Cardiac muscle cell (in vitro differentiated cells and primary cell): ENCODE measurements at regions not wholly inside any gene's neighbourhood (a gene's known extent, or its start where the extent isn't known, plus 50 kb on each side); places are given as distances from the start of the nearest gene placed in this dataset.

Experiments
- DNase-seq, 2 donors: peaks; one replicate each; pipeline versions ENCODE4 v3.0.0 to v3.0.0-alpha.2; 2010 to 2017; ENCODE audit warnings: low read depth in 1 of 2, low spot score in 1 of 2
- H3K27ac ChIP-seq: fragments of 200-600 bp; sonication (generic); 2 replicates; pipeline ENCODE4 v1.5.1; 2016
- H3K27me3 ChIP-seq: fragments of 200-600 bp; sonication (generic); 2 replicates; pipeline ENCODE4 v1.6.0; 2016; ENCODE audit warnings: control low read depth
- H3K36me3 ChIP-seq: fragments of 200-600 bp; sonication (generic); 2 replicates; pipeline ENCODE4 v1.5.1; 2016; ENCODE audit warnings: control low read depth
- H3K4me1 ChIP-seq: fragments of 200-600 bp; sonication (generic); 2 replicates; pipeline ENCODE4 v1.8.1; 2017; ENCODE audit warnings: low read depth, mild to moderate bottlenecking, mixed run types
- H3K4me3 ChIP-seq: fragments of 200-600 bp; sonication (generic); 2 replicates; pipeline ENCODE4 v1.5.1; 2016; ENCODE audit warnings: mild to moderate bottlenecking
- H3K9me3 ChIP-seq: fragments of 200-600 bp; sonication (generic); 2 replicates; pipeline ENCODE4 v1.5.1; 2017; ENCODE audit warnings: low read depth, mild to moderate bottlenecking, control low read depth
- CTCF ChIP-seq: IDR thresholded peaks from 2 replicates; pipeline ENCODE4 v1.5.1; 2012; ENCODE audit warnings: low read depth, mild to moderate bottlenecking, low read length

- no peak for DNase-seq
- TF ChIP-seq CTCF = no peak
- Histone ChIP-seq H3K36me3 (no peaks in the 10 kb centered on the region), H3K4me1 (no peaks in the 10 kb centered on the region), H3K27me3 (no peaks in the 10 kb centered on the region), H3K4me3 (no peak overlapping the region), H3K9me3 (no peaks in the 10 kb centered on the region), H3K27ac (no peak overlapping the region)
These were observed 104.3 kb upstream of the PSMD7 start for GRCh38 chr16:74192281-74192797.

GRCh38 chr16:74190292-74190691 lies 106.3 kb upstream of the PSMD7 start:
- Histone ChIP-seq H3K4me1 (no peaks in the 10 kb centered on the region), H3K27me3 (no peaks in the 10 kb centered on the region), H3K4me3 (no peak overlapping the region), H3K27ac (no peak overlapping the region), H3K9me3 (no peaks in the 10 kb centered on the region), H3K36me3 (no peaks in the 10 kb centered on the region)
- DNase-seq = no peak
- TF ChIP-seq CTCF = no peak

- Histone ChIP-seq H3K9me3 (no peaks in the 10 kb centered on the region), H3K4me3 (no peak overlapping the region), H3K4me1 (no peaks in the 10 kb centered on the region), H3K27ac (no peak overlapping the region), H3K36me3 (no peaks in the 10 kb centered on the region), H3K27me3 (no peaks in the 10 kb centered on the region)
- no peak for TF ChIP-seq CTCF
- DNase-seq = no peak
These were observed 107.8 kb upstream of the PSMD7 start for GRCh38 chr16:74188856-74189255.

- Histone ChIP-seq H3K27me3 (no peaks in the 10 kb centered on the region), H3K4me1 (no peaks in the 10 kb centered on the region), H3K9me3 (no peaks in the 10 kb centered on the region), H3K4me3 (no peak overlapping the region), H3K36me3 (no peaks in the 10 kb centered on the region), H3K27ac (no peak overlapping the region)
- TF ChIP-seq CTCF = no peak
- peak in 1 of 2 donors; percentile 29 for DNase-seq
These were observed 110.0 kb upstream of the PSMD7 start for GRCh38 chr16:74186561-74186971.

GRCh38 chr16:74184839-74185238 lies 111.8 kb upstream of the PSMD7 start:
- H3K27me3 ChIP-seq = no peaks in the 10 kb centered on the region
- no peak overlapping the region for H3K27ac ChIP-seq
- no peak for DNase-seq
- H3K4me3 ChIP-seq = no peak overlapping the region
- no peak for TF ChIP-seq CTCF
- no peaks in the 10 kb centered on the region for H3K9me3 ChIP-seq
- H3K36me3 ChIP-seq = no peaks in the 10 kb centered on the region
- H3K4me1 ChIP-seq = no peaks in the 10 kb centered on the region
